Naive thymus-derived CD8-positive, alpha-beta T cell (primary cell): ENCODE measurements at regions not wholly inside any gene's neighbourhood (a gene's known extent, or its start where the extent isn't known, plus 50 kb on each side); places are given as distances from the start of the nearest gene placed in this dataset.
A peak's percentile ranks its signal among the peaks of the same experiment; 100 is the strongest.
"Not testable (repeated sequence)": the region's sequence is repeated elsewhere in the genome, so short reads cannot be mapped to it uniquely, and the experiment has no call there.

ENCODE experiments used
- ATAC-seq, 2 donors: fragments of 150-1000 bp; cut with Tn5 transposase in 1 of 2; sonication (Bioruptor Pico), chemical (Tn5 transposase) in 1 of 2; 1 replicate in 1 of 2; 2 replicates in 1 of 2; pipeline ENCODE4 v1.10.0; 2021; ENCODE audit warnings: mild to moderate bottlenecking in 2 of 2, moderate library complexity in 2 of 2
- POLR2A ChIA-PET: fragments of 350-600 bp; sonication (Branson Sonifier 250); formaldehyde crosslinking; loops from one replicate; lab custom pipeline; 2021; ENCODE audit warnings: antibody characterized with exemption; lab: Charles Lee
- DNase-seq, 10 donors: peaks; one replicate each; pipeline versions ENCODE4 v3.0.0 to v3.0.0-alpha.2; 2020 to 2022
- H3K27ac Mint-ChIP-seq, 10 donors: one replicate each; pipeline ENCODE4 v1.8.0; 2020 to 2022; ENCODE audit warnings: mild to moderate bottlenecking in 10 of 10, mixed read lengths in 10 of 10, moderate library complexity in 4 of 10, inconsistent platforms in 1 of 10
- H3K27me3 Mint-ChIP-seq, 5 donors: one replicate each; pipeline ENCODE4 v1.8.0; 2021 to 2022; ENCODE audit warnings: mixed read lengths in 5 of 5
- H3K36me3 Mint-ChIP-seq, 3 donors: one replicate each; pipeline ENCODE4 v1.8.0; 2020 to 2022; ENCODE audit warnings: mixed read lengths in 3 of 3, mild to moderate bottlenecking in 2 of 3, inconsistent platforms in 1 of 3
- H3K4me1 Mint-ChIP-seq, 4 donors: one replicate each; pipeline ENCODE4 v1.8.0; 2021 to 2022; ENCODE audit warnings: mixed read lengths in 4 of 4
- H3K4me3 Mint-ChIP-seq, 10 donors: one replicate each; pipeline ENCODE4 v1.8.0; 2020 to 2022; ENCODE audit warnings: mild to moderate bottlenecking in 10 of 10, mixed read lengths in 10 of 10, moderate library complexity in 6 of 10, inconsistent platforms in 1 of 10
- H3K9me3 Mint-ChIP-seq, 9 donors: one replicate each; pipeline ENCODE4 v1.8.0; 2020 to 2022; ENCODE audit warnings: mixed read lengths in 9 of 9, mild to moderate bottlenecking in 3 of 9, inconsistent platforms in 1 of 9, moderate library complexity in 1 of 9

DNA sequence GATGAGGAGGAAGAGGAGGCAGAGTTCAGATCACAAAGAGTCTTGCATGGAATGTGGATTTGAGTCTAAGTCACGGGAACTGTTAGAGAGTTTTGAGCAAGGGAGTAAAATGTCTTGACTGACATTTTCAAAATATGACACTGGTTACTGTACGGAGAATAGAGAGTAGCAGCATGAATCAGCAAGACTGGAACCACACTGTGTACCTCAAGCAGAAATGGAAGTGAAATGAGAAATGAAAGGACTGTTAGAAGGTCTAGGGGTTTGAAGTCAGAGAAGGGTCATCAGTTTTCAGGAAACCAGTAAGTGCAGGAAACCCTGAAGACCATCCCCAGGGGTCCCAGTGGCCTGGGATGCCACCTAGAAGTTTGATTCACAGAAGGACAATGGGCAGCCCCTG, 236.3 kb downstream of the GALC start:
- no peak for DNase-seq
- Mint-ChIP-seq H3K27me3 (peaks cover 4 to 21% (median 8%) of the 10 kb centered on the region in 5 donors), H3K4me3 (no peak overlapping the region), H3K27ac (no peak overlapping the region), H3K4me1 (no peaks in the 10 kb centered on the region), H3K9me3 (peaks cover 0 to 28% (median 5%) of the 10 kb centered on the region in 9 donors), H3K36me3 (peaks cover 0 to 6% (median 0%) of the 10 kb centered on the region in 3 donors)
- POLR2A ChIA-PET, result no interaction called here
- no peak for ATAC-seq

DNA sequence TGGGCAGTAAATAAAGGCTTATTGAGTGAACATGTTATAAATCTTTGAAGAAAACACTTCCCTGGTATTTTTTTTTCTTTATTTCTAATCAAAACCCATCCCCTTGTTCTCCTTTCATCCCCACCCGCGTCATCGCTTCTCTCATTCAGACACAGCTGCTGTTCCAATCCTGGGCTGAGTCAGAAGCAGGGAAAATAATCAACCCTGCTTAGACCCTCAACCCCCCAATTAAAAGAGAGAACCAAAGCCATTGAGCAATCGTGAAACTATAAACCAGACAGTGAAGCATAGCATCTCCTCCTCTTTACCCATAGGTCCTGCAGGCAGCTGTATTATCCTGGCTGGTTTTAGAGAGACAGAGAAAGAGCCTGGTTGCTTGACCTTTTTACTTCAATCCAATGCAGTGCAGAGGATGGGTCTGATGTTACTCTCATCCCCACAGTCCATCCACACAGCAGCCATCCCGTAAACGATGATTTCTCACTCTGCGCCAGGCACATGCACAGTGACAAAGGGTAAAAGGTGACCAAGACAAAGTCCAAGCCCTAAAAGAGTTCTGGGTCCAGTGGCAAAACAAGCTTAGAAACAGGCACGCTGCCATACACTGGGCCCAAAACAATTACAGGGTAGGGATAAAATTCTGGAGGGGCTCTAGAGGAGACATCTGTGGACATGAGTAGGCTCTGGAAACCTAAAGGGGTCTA, 238.3 kb downstream of the GALC start:
- Mint-ChIP-seq H3K27me3 (peaks cover 4 to 18% (median 7%) of the 10 kb centered on the region in 5 donors), H3K4me3 (no peak overlapping the region), H3K4me1 (no peaks in the 10 kb centered on the region), H3K27ac (no peak overlapping the region), H3K36me3 (no peaks in the 10 kb centered on the region), H3K9me3 (peaks cover 0 to 14% (median 1%) of the 10 kb centered on the region in 9 donors)
- ATAC-seq, result no peak
- no peak for DNase-seq
- POLR2A ChIA-PET, result no interaction called here

DNA sequence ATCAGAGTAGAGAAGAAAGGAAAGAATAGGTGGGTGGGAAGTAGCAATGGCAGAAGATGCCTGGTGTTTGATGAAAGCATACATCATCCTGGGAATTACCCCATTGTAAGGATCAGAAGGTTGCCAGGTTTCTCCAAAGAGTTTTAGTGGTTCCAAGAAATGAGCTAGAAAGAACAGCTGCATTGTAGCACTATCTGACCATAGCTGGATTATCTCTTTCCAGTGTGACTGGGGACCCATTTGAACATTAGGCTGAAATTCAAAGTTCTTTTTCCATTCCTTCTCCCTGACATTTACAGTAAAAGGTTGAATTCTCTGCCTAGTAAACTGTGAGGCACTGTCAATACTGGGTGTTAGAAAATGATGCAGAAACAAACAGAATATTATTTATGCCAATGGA, 244.4 kb downstream of the GALC start:
- no peaks in the 10 kb centered on the region for H3K36me3 Mint-ChIP-seq
- H3K9me3 Mint-ChIP-seq, result peaks cover 0 to 3% (median 0%) of the 10 kb centered on the region in 9 donors
- H3K4me3 Mint-ChIP-seq, result no peak overlapping the region
- no peak for DNase-seq
- ATAC-seq, result no peak
- POLR2A ChIA-PET, result no interaction called here
- H3K27ac Mint-ChIP-seq, result no peak overlapping the region
- H3K27me3 Mint-ChIP-seq, result peaks cover 4 to 23% (median 11%) of the 10 kb centered on the region in 5 donors
- H3K4me1 Mint-ChIP-seq, result no peaks in the 10 kb centered on the region

DNA sequence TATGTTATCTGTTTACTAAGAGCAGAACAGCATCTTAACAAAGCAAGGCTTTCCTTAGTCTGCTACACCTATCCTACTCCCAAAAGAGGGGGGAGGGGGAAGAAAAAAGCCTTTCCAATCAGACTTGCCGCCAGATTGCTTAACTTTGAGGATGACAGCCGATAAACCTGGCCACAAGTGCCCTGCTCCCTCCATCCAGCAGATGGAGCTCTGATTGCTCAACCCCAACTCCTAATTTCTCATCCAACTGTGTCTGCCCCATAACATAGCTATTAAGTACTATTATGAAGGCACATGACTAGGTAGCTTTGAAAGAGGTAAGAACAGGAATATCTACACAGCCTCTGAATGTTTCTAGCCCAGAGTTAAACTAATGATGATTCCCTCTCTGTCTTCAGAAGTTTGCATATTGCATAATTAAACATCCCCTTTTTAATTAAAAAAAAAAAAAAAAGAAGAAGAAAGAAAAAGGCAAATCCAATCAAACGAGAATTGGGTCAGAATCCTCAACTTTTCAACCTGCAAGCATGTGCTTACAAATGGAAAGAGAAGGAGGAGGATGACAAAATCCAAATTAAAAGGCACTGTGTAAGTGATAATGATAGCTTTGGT, 247.4 kb downstream of the GALC start:
- peaks cover 4 to 23% (median 8%) of the 10 kb centered on the region in 5 donors for H3K27me3 Mint-ChIP-seq
- POLR2A ChIA-PET, result interaction anchor here (0.7 kb wide), 1 partner anchor 384 kb away, joined by 3 read pairs; no protein-coding TSS in a partner anchor
- ATAC-seq (no peak), DNase-seq (peak in 2 of 10 donors; percentile 3 to 8)
- H3K4me1 Mint-ChIP-seq, result no peaks in the 10 kb centered on the region
- H3K36me3 Mint-ChIP-seq, result no peaks in the 10 kb centered on the region
- peaks cover 0 to 8% (median 2%) of the 10 kb centered on the region in 9 donors for H3K9me3 Mint-ChIP-seq
- H3K27ac Mint-ChIP-seq, result no peak overlapping the region
- H3K4me3 Mint-ChIP-seq, result no peak overlapping the region

DNA sequence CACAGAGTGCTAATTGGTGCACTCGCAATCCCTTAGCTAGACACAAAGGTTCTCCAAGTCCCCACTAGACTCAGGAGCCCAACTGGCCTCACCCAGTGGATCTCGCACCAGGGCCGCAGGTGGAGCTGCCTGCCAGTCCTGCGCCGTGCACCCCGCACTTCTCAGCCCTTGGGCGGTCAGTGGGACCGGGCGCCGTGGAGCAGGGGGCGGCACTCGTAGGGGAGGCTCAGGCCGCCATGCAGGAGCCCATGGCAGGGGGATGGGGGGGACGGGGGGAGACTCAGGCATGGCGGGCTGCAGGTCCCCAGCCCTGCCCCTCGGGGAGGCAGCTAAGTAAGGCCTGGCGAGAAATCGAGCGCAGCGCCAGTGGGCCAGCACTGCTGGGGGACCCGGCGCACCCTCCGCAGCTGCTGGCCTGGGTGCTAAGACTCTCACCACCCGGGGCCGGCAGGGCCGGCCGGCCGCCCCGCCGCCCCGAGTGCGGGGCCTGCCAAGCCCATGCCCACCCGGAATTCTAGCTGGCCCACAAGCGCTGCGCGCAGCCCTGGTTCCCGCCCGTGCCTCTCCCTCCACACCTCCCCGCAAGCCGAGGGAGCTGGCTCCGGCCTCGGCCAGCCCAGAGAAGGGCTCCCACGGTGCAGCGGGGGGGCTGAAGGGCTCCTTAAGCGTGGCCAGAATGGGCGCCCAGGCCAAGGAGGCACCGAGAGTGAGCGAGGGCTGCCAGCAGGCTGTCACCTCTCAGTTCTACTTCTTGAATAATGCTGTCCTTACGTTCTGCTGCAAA, 258.2 kb downstream of the GALC start:
- ATAC-seq, POLR2A ChIA-PET, H3K4me1 Mint-ChIP-seq, H3K36me3 Mint-ChIP-seq, H3K9me3 Mint-ChIP-seq, DNase-seq, H3K27ac Mint-ChIP-seq, H3K4me3 Mint-ChIP-seq: not testable (repeated sequence)
- peaks cover 0 to 11% (median 9%) of the 10 kb centered on the region in 5 donors for H3K27me3 Mint-ChIP-seq

DNA sequence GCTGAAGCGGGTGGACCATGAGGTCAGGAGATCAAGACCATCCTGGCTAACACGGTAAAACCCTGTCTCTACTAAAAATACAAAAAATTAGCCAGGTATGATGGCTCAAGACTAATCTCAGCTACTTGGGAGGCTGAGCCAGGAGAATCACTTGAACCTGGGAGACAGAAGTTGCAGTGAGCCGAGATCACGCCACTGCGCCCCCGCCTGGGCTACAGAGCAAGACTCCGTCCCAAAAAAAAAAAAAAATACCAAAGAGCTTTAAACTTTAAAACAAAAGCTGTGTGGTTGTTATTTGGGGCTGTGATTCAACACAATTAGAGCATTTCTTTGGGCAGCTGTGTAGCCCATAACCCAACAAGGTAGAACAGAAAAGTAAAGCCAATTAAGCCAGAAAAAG, 259.9 kb downstream of the GALC start:
- ATAC-seq, POLR2A ChIA-PET, H3K9me3 Mint-ChIP-seq, H3K4me3 Mint-ChIP-seq, H3K27ac Mint-ChIP-seq, DNase-seq, H3K36me3 Mint-ChIP-seq, H3K4me1 Mint-ChIP-seq: not testable (repeated sequence)
- peaks cover 0 to 11% (median 7%) of the 10 kb centered on the region in 5 donors for H3K27me3 Mint-ChIP-seq

DNA sequence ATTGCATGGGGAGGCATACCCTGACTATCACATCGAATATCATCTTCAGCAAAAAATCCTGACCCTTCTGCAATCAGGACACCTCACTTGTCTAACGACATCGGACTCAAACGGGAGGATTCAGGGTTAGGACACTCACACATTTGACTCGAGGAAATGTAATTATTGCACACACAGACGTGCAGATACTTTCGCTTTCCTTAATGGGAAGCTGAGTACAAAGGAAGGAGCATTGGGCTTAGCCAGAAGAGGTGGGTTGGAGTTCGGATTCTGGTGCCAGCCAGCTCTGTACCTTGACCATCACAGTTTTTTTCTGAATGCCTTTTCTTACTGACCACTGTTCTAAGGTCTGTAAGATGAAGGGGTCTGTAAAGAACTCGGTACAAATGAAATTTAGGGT, 260.4 kb downstream of the GALC start:
- Mint-ChIP-seq H3K9me3 (peaks cover 0 to 3% (median 0%) of the 10 kb centered on the region in 9 donors), H3K27me3 (peaks cover 0 to 11% (median 7%) of the 10 kb centered on the region in 5 donors), H3K4me1 (no peaks in the 10 kb centered on the region), H3K36me3 (no peaks in the 10 kb centered on the region), H3K4me3 (no peak overlapping the region), H3K27ac (peak overlapping the region in 1 of 10 donors; percentile 13)
- DNase-seq, result no peak
- ATAC-seq, result no peak
- POLR2A ChIA-PET, result no interaction called here

DNA sequence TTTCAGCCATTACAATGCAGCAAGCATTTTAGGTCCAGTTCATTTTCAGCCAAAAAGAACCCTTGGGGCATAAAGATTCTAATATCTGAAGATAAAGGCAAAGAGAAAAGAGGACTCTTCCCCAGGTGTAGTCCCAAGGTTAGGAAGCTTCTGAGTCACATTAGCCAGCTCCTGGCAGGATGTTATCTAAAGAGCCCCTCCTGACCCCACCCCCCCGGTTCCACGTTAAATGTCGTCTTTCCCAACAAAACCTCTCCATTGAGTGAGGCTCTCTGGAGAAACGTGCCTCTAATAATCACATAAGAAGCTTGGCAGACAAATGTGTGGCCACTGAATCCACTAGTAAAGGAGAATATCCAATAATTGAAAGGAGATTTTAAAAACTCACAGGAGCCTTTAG, 267.7 kb downstream of the GALC start:
- Mint-ChIP-seq H3K4me1 (no peaks in the 10 kb centered on the region), H3K27me3 (peaks cover 7 to 32% (median 13%) of the 10 kb centered on the region in 5 donors), H3K4me3 (no peak overlapping the region), H3K36me3 (no peaks in the 10 kb centered on the region), H3K9me3 (peaks cover 0 to 5% (median 0%) of the 10 kb centered on the region in 9 donors), H3K27ac (no peak overlapping the region)
- ATAC-seq (no peak), DNase-seq (no peak)
- POLR2A ChIA-PET, result no interaction called here

DNA sequence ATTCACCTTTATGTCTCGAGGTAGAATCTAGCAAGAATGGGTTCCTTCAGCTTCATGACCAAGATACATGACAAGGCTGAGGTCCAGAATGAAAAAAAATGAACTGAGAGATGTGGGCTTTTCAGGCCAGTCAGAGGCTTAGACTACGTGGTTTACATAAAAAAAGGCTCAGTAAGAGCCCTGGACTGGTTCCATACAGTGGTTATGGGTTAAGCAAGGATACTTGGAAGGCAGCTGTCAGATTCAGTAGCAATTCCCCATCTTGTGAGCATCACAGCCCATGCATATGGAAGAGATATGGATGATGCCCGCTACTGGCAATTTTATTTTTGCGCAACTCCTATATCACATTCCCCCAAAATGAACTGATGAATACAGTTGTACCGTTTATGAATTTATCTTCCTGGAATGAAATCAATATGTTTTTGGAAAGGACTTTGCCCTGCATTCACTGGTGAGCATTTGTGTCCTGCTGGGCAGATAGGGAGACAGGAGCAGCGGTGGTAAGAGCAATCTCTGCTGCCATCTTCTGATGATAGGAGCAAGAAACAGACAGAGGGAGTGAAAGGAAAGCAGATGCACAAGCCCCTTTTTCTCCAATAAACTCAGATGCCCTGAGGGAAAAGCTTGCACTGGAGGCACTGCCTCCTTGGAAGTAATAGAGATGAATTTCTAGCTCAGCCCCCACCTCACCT, 280.4 kb downstream of the GALC start:
- no peaks in the 10 kb centered on the region for H3K4me1 Mint-ChIP-seq
- H3K27ac Mint-ChIP-seq, result no peak overlapping the region
- no peak overlapping the region for H3K4me3 Mint-ChIP-seq
- H3K9me3 Mint-ChIP-seq, result peaks cover 0 to 3% (median 0%) of the 10 kb centered on the region in 9 donors
- no peak for DNase-seq
- POLR2A ChIA-PET, result no interaction called here
- H3K27me3 Mint-ChIP-seq, result peaks cover 0 to 9% (median 8%) of the 10 kb centered on the region in 5 donors
- H3K36me3 Mint-ChIP-seq, result no peaks in the 10 kb centered on the region
- no peak for ATAC-seq

DNA sequence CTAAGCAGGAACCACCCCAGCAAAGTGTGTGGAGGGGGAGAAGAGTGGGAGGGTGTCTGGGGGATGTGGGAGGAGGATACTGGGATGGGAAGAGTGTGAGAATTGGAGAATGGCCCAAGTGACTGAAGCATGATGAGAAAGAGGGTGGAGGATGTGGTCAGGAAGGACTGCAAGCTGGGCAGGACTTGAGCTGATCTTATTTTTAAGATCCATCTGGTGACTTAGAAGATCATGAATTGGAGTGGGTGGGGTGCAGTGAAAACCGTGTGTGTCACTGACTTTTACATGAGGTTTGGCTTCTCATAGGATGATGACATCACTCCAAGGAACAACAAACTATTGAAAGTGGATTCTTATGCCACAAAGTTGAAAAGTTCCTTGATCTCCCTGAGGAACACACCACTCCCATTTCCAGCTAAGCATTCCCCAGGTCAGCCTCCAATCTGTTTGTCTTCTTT, 287.5 kb downstream of the GALC start:
- peaks cover 0 to 11% (median 0%) of the 10 kb centered on the region in 9 donors for H3K9me3 Mint-ChIP-seq
- no peak for DNase-seq

DNA sequence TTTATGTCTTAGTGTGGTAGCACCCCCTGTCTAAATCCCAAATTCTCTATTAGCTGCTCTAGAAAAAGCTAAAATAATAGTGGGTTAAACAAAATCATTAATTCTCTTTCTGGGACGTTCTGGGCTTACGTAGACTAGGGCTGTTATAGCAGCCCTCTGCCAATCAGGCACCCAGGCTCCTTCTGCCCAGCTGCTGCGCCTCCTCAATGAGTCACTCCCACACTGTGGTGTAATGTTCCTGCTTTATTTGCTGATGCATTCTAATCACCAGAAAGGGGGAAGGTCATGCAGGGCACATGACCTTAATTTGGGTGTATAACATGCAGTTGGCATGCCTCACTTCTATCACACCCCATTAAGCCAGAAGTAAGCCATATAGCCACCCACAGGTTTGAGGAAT, 294.5 kb downstream of the GALC start:
- Mint-ChIP-seq H3K27me3 (peaks cover 0 to 2% (median 0%) of the 10 kb centered on the region in 5 donors), H3K4me1 (no peaks in the 10 kb centered on the region), H3K36me3 (no peaks in the 10 kb centered on the region), H3K27ac (no peak overlapping the region), H3K4me3 (no peak overlapping the region), H3K9me3 (peaks cover 0 to 6% (median 0%) of the 10 kb centered on the region in 9 donors)
- ATAC-seq (no peak), DNase-seq (no peak)
- POLR2A ChIA-PET, result no interaction called here

More for the DNA sequence above, 287.5 kb downstream of the GALC start:
- POLR2A ChIA-PET, result no interaction called here
- ATAC-seq, result no peak
- Mint-ChIP-seq H3K36me3 (no peaks in the 10 kb centered on the region), H3K4me3 (no peak overlapping the region), H3K27ac (no peak overlapping the region), H3K4me1 (no peaks in the 10 kb centered on the region), H3K27me3 (peaks cover 0 to 6% (median 0%) of the 10 kb centered on the region in 5 donors)

DNA sequence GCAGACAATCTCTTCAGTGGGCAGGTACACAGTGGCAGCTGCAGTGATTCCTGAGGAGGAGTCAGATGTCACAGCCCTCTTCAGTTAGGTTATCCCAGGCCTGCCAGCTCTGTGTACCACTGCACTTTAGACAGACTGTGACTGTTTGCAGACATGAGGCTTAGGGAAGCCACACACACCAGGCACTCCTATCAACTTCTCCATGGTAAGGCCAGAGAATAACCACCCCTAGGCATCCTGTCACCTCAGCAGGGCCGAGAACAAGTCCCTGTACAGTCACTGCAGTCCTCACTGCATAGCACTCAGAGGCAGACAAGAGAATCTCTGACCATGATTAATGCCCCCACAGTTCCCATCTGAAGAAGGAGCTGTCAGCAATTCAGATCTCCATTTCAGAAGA, 296.5 kb downstream of the GALC start:
- Mint-ChIP-seq H3K4me1 (no peaks in the 10 kb centered on the region), H3K27me3 (peaks cover 0 to 2% (median 0%) of the 10 kb centered on the region in 5 donors), H3K4me3 (no peak overlapping the region), H3K9me3 (peaks cover 0 to 6% (median 0%) of the 10 kb centered on the region in 9 donors), H3K36me3 (no peaks in the 10 kb centered on the region), H3K27ac (no peak overlapping the region)
- ATAC-seq (no peak), DNase-seq (no peak)
- POLR2A ChIA-PET, result no interaction called here
